ENCODE measurements at regions not wholly inside any gene's neighbourhood (a gene's known extent, or its start where the extent isn't known, plus 50 kb on each side); places are given as distances from the start of the nearest gene placed in this dataset.

DNA sequence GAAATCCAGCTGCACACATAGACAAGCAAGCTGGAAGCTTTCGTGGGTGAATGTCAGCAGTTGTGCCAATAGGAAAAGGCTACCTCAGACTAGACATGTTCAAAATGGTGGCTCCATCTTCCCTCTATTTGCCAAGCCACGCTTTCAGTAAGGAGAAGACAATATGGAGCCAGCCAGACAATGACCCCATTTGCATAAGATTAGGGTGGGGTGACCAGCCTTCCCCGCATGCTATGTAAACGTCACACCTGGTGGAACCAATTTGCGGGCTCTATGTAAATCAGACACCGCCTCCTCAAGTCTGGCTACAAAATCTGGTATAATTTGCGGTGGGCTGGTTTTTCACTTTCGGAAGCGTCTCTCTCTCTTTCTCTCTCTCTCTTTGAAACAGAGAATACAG lies 297.4 kb upstream of the PCDH15 start:
- FAIRE-seq = no peak

DNA sequence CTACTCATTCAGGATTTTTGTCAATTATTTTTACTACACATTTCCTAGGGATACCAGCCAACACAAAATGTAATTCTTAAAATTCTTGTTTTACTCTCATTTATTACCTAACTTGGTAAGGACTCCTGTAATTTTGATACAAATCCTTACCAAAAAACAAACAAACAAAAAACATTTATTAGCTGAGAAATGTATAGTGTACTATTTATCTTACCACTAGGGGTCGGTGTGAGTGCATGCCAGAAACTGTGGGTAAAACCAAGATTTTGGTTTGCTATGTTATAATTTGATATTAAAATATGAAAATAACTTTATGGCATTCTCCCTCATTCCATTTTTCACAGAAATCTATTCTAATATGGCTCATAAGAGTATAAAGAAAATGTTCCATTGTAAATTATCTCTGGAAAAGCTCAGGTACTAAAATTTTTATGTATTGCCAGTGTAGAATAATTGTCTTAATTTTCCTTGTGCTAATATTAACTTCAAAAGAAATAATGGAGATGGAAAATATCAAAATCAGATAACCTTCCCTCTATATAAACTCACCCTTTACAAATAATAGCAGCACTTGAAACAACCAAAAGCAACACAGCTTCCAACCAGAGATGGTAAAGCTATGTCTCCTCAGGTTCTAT lies 290.8 kb upstream of the PCDH15 start:
- FAIRE-seq = peak; percentile 60

DNA sequence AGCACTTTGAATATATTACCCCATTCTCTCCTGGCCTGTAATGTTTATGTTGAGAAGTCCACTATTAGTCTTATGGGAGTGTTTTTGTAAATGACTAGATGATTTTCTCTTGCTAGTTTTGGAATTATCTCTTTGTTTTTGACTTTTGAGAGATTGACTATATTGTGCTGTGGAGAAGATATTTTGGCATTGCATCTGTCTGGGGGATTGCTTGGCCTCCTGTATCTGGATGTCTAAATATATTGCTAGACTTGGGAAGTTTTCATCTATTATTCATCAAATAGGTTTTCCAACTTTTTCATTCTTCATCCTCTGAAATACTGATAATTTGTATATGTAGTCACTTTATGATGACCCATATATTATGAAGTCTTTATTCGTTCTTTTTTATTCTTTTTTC lies 277.1 kb upstream of the PCDH15 start:
- FAIRE-seq = no peak

DNA sequence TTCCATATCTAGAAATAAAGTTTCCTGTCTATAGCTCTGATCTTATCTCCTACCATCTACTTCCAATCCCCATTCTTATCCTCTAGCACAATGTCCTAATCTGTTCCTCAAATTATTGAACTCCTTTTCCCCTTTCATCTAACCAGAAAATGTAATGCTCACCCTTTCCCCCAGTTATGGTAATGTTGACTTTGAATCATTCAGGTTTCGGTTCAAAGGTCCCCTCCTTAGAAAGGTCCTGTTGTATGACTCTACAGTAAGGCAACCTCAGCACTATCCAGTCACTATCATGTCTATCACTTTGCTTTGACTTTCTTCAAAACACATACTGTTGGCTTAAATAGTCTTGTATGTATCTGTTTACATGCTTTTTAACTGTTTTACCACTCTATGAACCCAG lies 264.2 kb upstream of the PCDH15 start:
- no peak for FAIRE-seq

GRCh38 chr10:55063811-55064210 lies 262.8 kb upstream of the PCDH15 start:
- no peak for FAIRE-seq

DNA sequence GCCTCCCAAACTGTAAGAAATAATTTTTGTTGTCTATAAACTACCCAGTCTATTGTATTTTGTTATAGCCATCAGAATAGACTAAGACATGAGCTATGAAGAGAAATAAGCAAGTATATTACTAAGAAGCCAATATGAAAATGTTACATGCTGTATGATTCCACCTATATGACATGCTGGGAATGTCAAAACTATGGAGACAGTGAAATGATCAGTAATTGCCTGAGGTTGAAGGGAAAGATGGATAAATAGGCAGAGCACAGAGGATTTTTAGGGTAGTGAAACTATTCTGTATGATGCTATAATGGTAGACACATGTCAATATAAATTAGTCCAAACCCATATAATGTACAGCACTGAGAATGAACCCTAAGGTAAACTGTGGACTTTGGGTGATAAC lies 261.3 kb upstream of the PCDH15 start:
- FAIRE-seq = no peak

DNA sequence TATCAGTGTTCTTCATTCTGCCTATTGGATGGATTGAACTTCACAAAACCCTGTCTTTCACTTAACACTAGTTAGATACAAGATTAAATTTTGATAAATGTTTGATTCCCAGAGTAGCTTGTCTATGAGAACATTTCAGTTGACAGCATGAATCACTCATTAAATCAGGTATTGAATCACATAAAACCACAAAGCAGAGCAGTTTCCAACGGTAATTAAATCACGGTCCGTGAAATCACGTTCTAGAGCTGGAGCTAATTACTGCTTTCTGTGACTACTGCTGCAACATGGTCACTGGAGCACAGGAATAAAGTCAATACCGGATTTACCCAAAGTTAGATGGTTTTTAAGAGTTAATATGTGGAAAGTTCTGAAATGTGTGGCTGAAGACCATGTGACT lies 257.8 kb upstream of the PCDH15 start:
- FAIRE-seq = no peak

- no peak for FAIRE-seq
Observed at GRCh38 chr10:55051515-55051914, 250.5 kb upstream of the PCDH15 start.

DNA sequence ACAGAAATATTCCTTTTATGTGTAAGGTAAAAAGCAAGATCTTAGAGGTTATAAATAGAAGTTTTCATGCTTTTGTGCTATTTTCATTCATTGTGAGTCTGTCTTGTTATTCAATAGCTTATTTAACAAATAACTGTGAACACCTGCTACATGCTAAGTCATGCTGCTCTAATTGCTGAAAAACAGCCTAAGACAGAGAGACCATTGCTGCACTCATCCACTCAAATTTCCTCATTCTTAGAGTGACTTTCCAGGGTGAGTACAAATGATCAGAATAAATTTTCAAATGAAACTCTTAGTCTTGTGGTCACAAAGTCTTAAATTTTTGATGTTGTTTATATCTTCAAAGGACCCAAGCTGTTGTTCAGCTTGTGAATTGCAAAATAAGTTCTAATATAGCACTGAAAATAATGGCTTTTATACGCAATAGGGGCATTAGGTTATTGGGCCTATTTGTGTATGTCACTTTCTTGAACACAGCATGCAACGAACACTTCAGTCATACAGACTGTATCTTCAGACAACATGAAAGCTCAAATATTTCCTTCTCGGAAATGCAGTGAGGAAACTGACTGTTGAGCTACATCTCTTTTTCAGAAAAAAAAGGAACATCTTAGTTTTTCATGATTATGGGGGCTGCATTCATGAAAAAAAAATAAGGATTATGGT lies 247.9 kb upstream of the PCDH15 start:
- no peak for FAIRE-seq

GRCh38 chr10:55043540-55043939 lies 242.5 kb upstream of the PCDH15 start:
- no peak for FAIRE-seq

DNA sequence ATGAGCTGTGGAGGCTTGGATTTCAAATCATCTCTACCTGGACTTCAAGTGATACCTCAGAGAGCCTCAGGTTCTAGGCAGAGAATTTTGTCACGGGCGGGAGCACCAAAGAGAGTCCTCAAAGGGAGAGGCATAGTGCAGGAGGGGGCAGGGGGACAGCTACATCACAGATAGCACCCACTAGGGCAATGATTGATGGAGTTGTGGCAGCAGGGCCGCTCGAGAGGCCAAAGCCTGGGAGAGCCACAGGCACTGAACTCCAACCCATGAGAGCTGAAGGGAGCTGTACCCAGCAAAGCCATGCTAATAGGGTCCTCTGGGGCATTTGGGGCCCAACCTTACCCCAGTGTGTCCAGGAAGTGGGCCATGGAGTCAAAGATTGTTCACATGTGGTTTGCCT lies 232.0 kb upstream of the PCDH15 start:
- FAIRE-seq = no peak

GRCh38 chr10:55024713-55025112 lies 223.7 kb upstream of the PCDH15 start:
- no peak for FAIRE-seq

GRCh38 chr10:55019439-55019838 lies 218.4 kb upstream of the PCDH15 start:
- FAIRE-seq = no peak

DNA sequence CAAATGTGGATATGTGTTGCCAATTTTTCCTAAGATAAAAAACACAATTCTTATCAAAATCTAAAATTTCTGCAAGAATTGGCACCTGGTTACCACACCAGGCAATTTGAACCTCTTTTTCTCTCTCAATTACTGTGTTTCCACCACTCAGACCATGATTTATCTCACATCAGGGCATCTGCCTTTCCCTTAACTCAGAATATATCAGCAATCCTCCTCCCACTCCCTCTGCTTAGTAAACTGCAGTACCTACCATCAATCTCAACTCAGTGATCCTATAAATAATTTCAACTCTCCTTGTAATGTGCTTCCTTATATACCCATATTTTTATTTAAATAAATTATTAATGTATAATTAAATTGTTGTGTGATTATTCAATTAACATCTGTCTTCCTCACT lies 212.3 kb upstream of the PCDH15 start:
- FAIRE-seq = no peak

DNA sequence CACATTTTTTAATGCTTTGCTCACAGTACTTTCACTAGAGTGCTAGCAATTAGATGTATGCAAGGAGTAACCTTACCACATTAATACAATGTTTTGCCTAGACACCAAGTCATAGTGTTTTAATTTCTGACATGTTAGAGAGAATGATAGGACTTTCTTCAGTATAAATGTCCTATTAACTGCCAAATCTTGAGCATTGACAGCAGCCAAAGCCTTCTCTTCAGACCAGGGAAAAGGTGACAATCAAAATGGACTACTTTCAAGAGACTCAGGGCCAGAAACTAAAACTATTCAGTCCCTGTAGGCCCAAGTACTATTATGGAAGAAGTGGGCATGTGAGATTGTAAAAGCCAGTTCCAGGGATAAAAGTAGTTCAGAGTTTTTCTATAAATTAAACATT lies 201.4 kb upstream of the PCDH15 start:
- no peak for FAIRE-seq

- FAIRE-seq = no peak
Observed at GRCh38 chr10:55001422-55001821, 200.4 kb upstream of the PCDH15 start.

DNA sequence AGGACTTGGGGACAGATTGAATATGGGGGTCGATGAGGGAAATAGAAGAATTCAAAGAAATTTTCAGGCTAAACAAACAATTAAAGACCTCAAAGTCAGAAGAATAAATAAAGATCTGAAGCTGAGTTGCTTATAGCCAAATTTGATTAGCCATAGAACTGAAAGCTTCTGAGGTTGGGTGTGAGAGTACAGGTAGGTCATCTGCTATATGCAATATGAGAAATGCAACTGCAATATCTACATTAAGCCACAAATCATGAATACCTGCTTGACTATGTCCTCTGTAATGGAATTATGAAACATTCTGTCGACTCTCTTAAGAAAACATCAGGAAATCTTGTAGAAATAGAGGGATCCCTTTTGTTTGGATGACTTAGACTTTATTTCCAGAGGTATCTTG lies 192.1 kb upstream of the PCDH15 start:
- no peak for FAIRE-seq

GRCh38 chr10:54985732-54986131 lies 184.7 kb upstream of the PCDH15 start:
- no peak for FAIRE-seq

DNA sequence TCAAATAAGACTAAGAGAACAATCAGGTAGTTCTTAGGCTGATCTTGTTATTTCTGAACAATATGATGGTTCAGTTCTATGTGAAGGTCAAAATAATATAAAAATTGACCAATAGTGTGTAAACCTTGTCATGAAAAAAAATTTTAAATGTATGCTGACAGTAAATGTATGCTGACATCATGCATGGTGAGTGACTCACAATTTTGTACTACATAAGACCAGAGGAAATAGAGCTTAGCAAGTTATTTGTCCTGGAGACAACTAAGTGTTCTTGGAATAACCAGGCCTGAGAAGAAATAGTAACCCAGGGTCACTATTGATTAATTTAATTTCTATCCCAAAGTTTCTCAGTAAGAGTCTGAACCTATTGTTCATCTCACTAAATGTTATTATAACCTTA lies 182.2 kb upstream of the PCDH15 start:
- no peak for FAIRE-seq

GRCh38 chr10:54962134-54962900 lies 161.3 kb upstream of the PCDH15 start:
- no peak for FAIRE-seq

- no peak for FAIRE-seq
Observed at GRCh38 chr10:54961040-54961439, 160.0 kb upstream of the PCDH15 start.

- no peak for FAIRE-seq
Observed at GRCh38 chr10:54958844-54959243, 157.8 kb upstream of the PCDH15 start.

- FAIRE-seq = no peak
Observed at GRCh38 chr10:54947605-54948004, 146.6 kb upstream of the PCDH15 start.

- FAIRE-seq = no peak
Observed at GRCh38 chr10:54940418-54940817, 139.4 kb upstream of the PCDH15 start.
